Thoracic aorta (tissue), 2 donors: ENCODE measurements at regions not wholly inside any gene's neighbourhood (a gene's known extent, or its start where the extent isn't known, plus 50 kb on each side); places are given as distances from the start of the nearest gene placed in this dataset.

Source experiments
- ATAC-seq: fragments of 150-250 bp; one replicate; pipeline ENCODE4 v1.8.0; 2017; ENCODE audit warnings: low read depth; ENCODE audit not compliant: insufficient number of reproducible peaks, low FRiP score
- DNase-seq: peaks from one replicate; pipeline ENCODE4 v3.0.0-alpha.2; 2020; ENCODE audit warnings: low spot score
- H3K27ac ChIP-seq, 2 donors: fragments of 200-600 bp; sonication (generic); 1 replicate in 1 of 2; 2 replicates in 1 of 2; pipeline ENCODE4 v1.5.1; 2016; ENCODE audit warnings: mild to moderate bottlenecking in 2 of 2, moderate library complexity in 2 of 2
- H3K27me3 ChIP-seq: fragments of 200-600 bp; sonication (generic); replicated peaks from 2 replicates; pipeline ENCODE4 v1.6.0; 2016; ENCODE audit warnings: mild to moderate bottlenecking; ENCODE audit not compliant: insufficient read depth
- H3K36me3 ChIP-seq: fragments of 200-600 bp; sonication (generic); one replicate; pipeline ENCODE4 v1.5.1; 2016
- H3K4me1 ChIP-seq, 2 donors: fragments of 200-600 bp; sonication (generic); 1 replicate in 1 of 2; 2 replicates in 1 of 2; pipeline versions ENCODE4 v1.5.1 to v1.6.0; 2016; ENCODE audit warnings: low read depth in 2 of 2, mild to moderate bottlenecking in 1 of 2; ENCODE audit not compliant: control insufficient read depth in 1 of 2
- H3K4me3 ChIP-seq: fragments of 200-600 bp; sonication (generic); 2 replicates; pipeline ENCODE4 v1.5.1; 2016; ENCODE audit warnings: mild to moderate bottlenecking
- H3K9me3 ChIP-seq: fragments of 200-600 bp; sonication (generic); 2 replicates; pipeline ENCODE4 v1.5.1; 2016
- TF ChIP-seq, protein P1 (sequence below): fragments of 200-600 bp; sonication (generic); IDR thresholded peaks from one replicate; pipeline ENCODE4 v1.5.1; 2019; ENCODE audit warnings: antibody characterized with exemption

DNA sequence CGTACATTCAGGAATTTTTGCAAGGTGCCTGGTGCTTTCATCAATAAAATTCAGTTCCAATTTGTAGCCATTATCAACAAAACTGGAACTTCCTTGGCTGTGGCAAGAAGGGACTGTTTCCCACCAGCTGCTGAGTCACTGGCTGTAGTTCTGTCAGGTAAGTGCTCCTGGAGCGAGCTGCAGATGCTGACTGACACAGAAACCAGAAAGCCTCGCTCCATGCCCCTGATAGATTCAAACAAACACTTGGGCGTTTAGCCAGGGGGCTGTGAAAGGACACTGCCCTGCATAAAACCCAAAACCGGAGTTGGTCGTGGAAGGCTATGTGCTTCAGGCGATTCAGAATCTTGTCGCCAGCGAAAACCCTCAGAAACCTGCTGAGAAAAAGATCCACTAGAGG, 188.4 kb upstream of the FAM9B start:
- Histone ChIP-seq H3K4me1 (no peaks in the 10 kb centered on the region), H3K4me3 (no peak overlapping the region), H3K27ac (no peak overlapping the region), H3K36me3 (no peaks in the 10 kb centered on the region), H3K27me3 (no peaks in the 10 kb centered on the region), H3K9me3 (no peaks in the 10 kb centered on the region)
- DNase-seq = no peak
- no peak for ATAC-seq
- TF ChIP-seq, protein P1, sequence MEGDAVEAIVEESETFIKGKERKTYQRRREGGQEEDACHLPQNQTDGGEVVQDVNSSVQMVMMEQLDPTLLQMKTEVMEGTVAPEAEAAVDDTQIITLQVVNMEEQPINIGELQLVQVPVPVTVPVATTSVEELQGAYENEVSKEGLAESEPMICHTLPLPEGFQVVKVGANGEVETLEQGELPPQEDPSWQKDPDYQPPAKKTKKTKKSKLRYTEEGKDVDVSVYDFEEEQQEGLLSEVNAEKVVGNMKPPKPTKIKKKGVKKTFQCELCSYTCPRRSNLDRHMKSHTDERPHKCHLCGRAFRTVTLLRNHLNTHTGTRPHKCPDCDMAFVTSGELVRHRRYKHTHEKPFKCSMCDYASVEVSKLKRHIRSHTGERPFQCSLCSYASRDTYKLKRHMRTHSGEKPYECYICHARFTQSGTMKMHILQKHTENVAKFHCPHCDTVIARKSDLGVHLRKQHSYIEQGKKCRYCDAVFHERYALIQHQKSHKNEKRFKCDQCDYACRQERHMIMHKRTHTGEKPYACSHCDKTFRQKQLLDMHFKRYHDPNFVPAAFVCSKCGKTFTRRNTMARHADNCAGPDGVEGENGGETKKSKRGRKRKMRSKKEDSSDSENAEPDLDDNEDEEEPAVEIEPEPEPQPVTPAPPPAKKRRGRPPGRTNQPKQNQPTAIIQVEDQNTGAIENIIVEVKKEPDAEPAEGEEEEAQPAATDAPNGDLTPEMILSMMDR = no peak

DNA sequence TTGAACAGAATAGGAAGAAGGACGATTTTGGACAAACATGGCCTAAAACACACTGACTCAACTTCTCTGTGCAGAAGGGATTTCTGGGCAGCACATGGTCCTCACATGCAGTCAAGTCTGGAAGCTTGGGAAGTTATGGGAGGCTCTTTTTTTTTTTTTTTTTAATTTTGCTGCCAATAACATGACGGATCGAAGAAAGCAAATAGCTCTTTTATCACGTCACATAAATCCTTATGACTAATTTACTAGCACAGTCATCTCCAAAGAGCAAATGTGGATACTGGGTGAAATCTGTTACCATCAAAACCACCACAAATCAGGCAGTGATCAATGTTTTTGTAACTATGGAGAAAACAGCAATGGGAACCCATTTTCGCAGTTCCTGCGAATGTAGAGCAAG, 193.3 kb upstream of the FAM9B start:
- no peak overlapping the region for H3K27ac ChIP-seq
- ATAC-seq (no peak), DNase-seq (no peak)
- H3K4me3 ChIP-seq = no peak overlapping the region
- no peaks in the 10 kb centered on the region for H3K4me1 ChIP-seq
- no peaks in the 10 kb centered on the region for H3K27me3 ChIP-seq
- H3K36me3 ChIP-seq = no peaks in the 10 kb centered on the region
- TF ChIP-seq, protein P1 = no peak
- no peaks in the 10 kb centered on the region for H3K9me3 ChIP-seq

DNA sequence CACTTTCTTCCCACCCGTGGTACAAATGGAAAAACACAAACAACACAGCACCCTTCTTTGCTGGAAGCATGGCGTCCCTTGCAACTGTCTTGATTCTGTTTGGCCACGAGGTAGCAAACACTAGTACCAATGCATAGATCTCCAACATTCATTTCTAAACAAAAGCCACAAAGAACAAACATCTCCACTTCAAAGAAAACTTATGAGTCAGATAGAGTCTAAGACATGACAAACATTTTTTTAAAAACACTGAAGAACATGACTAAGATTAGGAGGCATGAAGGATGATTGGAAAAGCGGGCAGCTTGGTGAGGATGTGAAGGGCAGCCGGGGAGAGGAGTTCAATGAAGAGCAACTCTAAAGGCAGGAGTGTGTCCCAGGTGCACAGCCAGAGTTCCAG, 197.6 kb upstream of the FAM9B start:
- no peaks in the 10 kb centered on the region for H3K4me1 ChIP-seq
- TF ChIP-seq, protein P1 = no peak
- H3K27ac ChIP-seq = no peak overlapping the region
- ATAC-seq (no peak), DNase-seq (no peak)
- H3K27me3 ChIP-seq = no peaks in the 10 kb centered on the region
- no peaks in the 10 kb centered on the region for H3K36me3 ChIP-seq
- H3K9me3 ChIP-seq = no peaks in the 10 kb centered on the region
- no peak overlapping the region for H3K4me3 ChIP-seq

DNA sequence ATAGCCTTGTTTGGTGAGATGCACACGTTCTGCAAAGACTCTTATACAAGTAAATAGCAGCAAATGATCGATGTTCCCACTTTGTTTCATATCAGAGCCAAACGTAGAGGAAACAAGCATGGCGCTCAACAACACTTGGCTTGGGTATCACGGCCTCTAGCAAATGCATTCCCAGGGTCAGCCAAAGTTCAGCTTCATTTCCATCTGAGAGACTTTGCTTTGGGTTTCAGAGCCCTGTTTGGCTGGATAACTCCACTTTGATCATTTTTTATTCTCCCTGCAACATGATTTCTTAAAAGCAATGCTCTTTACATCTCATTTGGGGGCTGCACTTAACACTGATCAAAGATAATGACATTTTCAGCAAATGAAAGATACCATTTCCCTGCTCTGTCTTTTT, 199.2 kb upstream of the FAM9B start:
- ATAC-seq (no peak), DNase-seq (no peak)
- Histone ChIP-seq H3K4me1 (no peaks in the 10 kb centered on the region), H3K36me3 (no peaks in the 10 kb centered on the region), H3K27ac (no peak overlapping the region), H3K4me3 (no peak overlapping the region), H3K9me3 (no peaks in the 10 kb centered on the region), H3K27me3 (no peaks in the 10 kb centered on the region)
- TF ChIP-seq, protein P1 = no peak

DNA sequence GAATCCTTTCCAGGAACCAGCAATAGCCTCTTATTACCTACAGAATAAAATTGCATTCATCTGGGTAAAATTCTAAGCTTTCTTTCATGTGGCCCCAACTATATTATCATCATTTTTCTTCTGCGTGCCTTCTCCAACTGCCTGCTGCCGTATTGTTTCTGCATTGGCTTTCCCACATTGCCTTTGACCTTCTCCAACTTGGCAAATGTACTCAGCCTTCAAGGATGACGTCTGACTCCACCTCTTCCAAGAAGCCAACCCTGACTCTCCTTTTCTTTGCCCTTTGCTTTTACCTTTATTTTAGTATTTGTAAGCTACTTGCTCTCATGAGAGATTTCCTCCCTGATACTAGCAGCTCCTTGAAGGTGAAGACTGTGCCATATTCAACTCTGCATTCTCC, 200.4 kb upstream of the FAM9B start:
- Histone ChIP-seq H3K27me3 (no peaks in the 10 kb centered on the region), H3K9me3 (no peaks in the 10 kb centered on the region), H3K27ac (no peak overlapping the region), H3K36me3 (no peaks in the 10 kb centered on the region), H3K4me1 (no peaks in the 10 kb centered on the region), H3K4me3 (no peak overlapping the region)
- TF ChIP-seq, protein P1 = no peak
- no peak for ATAC-seq
- no peak for DNase-seq
